Large intestine (tissue), 3 donors: ENCODE measurements at regions not wholly inside any gene's neighbourhood (a gene's known extent, or its start where the extent isn't known, plus 50 kb on each side); places are given as distances from the start of the nearest gene placed in this dataset.

Source experiments
- DNase-seq, 2 donors: peaks; one replicate each; pipeline versions ENCODE4 v3.0.0 to v3.0.0-alpha.2; 2013
- H3K27ac ChIP-seq: one replicate; pipeline ENCODE4 v1.5.1; 2013; ENCODE audit warnings: low read length
- H3K27me3 ChIP-seq: 2 replicates; pipeline ENCODE4 v1.6.1; 2013; ENCODE audit warnings: low read length; ENCODE audit not compliant: control insufficient read depth, insufficient read depth
- H3K36me3 ChIP-seq: 2 replicates; pipeline ENCODE4 v1.6.1; 2013; ENCODE audit warnings: low read length; ENCODE audit not compliant: control insufficient read depth, insufficient read depth
- H3K4me1 ChIP-seq: one replicate; pipeline ENCODE4 v1.6.1; 2013; ENCODE audit warnings: low read length; ENCODE audit not compliant: control insufficient read depth, insufficient read depth
- H3K4me3 ChIP-seq: one replicate; pipeline ENCODE4 v1.5.1; 2013; ENCODE audit warnings: low read length
- H3K9me3 ChIP-seq: one replicate; pipeline ENCODE4 v1.6.1; 2013; ENCODE audit warnings: mild to moderate bottlenecking, low read depth, low read length, moderate library complexity; ENCODE audit not compliant: control insufficient read depth
- WGBS: methylation state at CpG from one replicate; pipeline ENCODE4 v1.1.5; 2013; ENCODE audit warnings: low lambda C conversion rate; ENCODE audit not compliant: insufficient coverage; 5-methylcytosine and 5-hydroxymethylcytosine counted together

GRCh38 chr20:7695635-7696034 is 244.6 kb downstream of the HAO1 start:
- Histone ChIP-seq H3K9me3 (no peaks in the 10 kb centered on the region), H3K36me3 (no peaks in the 10 kb centered on the region), H3K27me3 (no peaks in the 10 kb centered on the region), H3K4me3 (no peak overlapping the region), H3K4me1 (no peaks in the 10 kb centered on the region), H3K27ac (no peak overlapping the region)
- DNase-seq, result no peak

- no peak for DNase-seq
- Histone ChIP-seq H3K27me3 (no peaks in the 10 kb centered on the region), H3K36me3 (no peaks in the 10 kb centered on the region), H3K27ac (no peak overlapping the region), H3K9me3 (no peaks in the 10 kb centered on the region), H3K4me3 (no peak overlapping the region), H3K4me1 (no peaks in the 10 kb centered on the region)
- WGBS, result no CpG with 5 or more reads among the region's 1 CpG
Measured at GRCh38 chr20:7696311-7696710, 243.9 kb downstream of the HAO1 start.

- no CpG with 5 or more reads among the region's 2 CpGs for WGBS
- Histone ChIP-seq H3K27ac (no peak overlapping the region), H3K4me1 (no peaks in the 10 kb centered on the region), H3K4me3 (no peak overlapping the region), H3K9me3 (no peaks in the 10 kb centered on the region), H3K27me3 (no peaks in the 10 kb centered on the region), H3K36me3 (no peaks in the 10 kb centered on the region)
- DNase-seq, result no peak
Measured at GRCh38 chr20:7702141-7702540, 238.1 kb downstream of the HAO1 start.

GRCh38 chr20:7703551-7703961 is 236.7 kb downstream of the HAO1 start:
- Histone ChIP-seq H3K4me3 (no peak overlapping the region), H3K9me3 (no peaks in the 10 kb centered on the region), H3K27me3 (no peaks in the 10 kb centered on the region), H3K27ac (no peak overlapping the region), H3K4me1 (no peaks in the 10 kb centered on the region), H3K36me3 (no peaks in the 10 kb centered on the region)
- WGBS, result no CpG with 5 or more reads among the region's 4 CpGs
- DNase-seq, result no peak

GRCh38 chr20:7703996-7704395 is 236.3 kb downstream of the HAO1 start:
- H3K4me3 ChIP-seq, result no peak overlapping the region
- no CpG with 5 or more reads among the region's 2 CpGs for WGBS

GRCh38 chr20:7708112-7708511 is 232.1 kb downstream of the HAO1 start:
- H3K27me3 ChIP-seq, result no peaks in the 10 kb centered on the region
- H3K9me3 ChIP-seq, result no peaks in the 10 kb centered on the region
- 60% methylated on average over 2 of the region's 2 CpGs for WGBS
- no peaks in the 10 kb centered on the region for H3K4me1 ChIP-seq
- no peak overlapping the region for H3K4me3 ChIP-seq
- no peaks in the 10 kb centered on the region for H3K36me3 ChIP-seq
- DNase-seq, result no peak
- no peak overlapping the region for H3K27ac ChIP-seq

More at GRCh38 chr20:7703996-7704395, 236.3 kb downstream of the HAO1 start:
- Histone ChIP-seq H3K27me3 (no peaks in the 10 kb centered on the region), H3K4me1 (no peaks in the 10 kb centered on the region), H3K36me3 (no peaks in the 10 kb centered on the region), H3K9me3 (no peaks in the 10 kb centered on the region), H3K27ac (no peak overlapping the region)
- DNase-seq, result no peak

- H3K36me3 ChIP-seq, result no peaks in the 10 kb centered on the region
- no CpG with 5 or more reads among the region's 2 CpGs for WGBS
- no peak overlapping the region for H3K4me3 ChIP-seq
- H3K27me3 ChIP-seq, result no peaks in the 10 kb centered on the region
- H3K27ac ChIP-seq, result no peak overlapping the region
- H3K4me1 ChIP-seq, result no peaks in the 10 kb centered on the region
- DNase-seq, result no peak
- H3K9me3 ChIP-seq, result no peaks in the 10 kb centered on the region
Measured at GRCh38 chr20:7708782-7709181, 231.5 kb downstream of the HAO1 start.

GRCh38 chr20:7710440-7710839 is 229.8 kb downstream of the HAO1 start:
- Histone ChIP-seq H3K4me3 (no peak overlapping the region), H3K9me3 (no peaks in the 10 kb centered on the region), H3K27ac (no peak overlapping the region), H3K36me3 (no peaks in the 10 kb centered on the region), H3K27me3 (no peaks in the 10 kb centered on the region), H3K4me1 (peaks cover 8% of the 10 kb centered on the region)
- DNase-seq, result no peak
- 100% methylated on average over 4 of the region's 8 CpGs for WGBS

- WGBS, result 100% methylated on average over 1 of the region's 1 CpG
- H3K27me3 ChIP-seq, result no peaks in the 10 kb centered on the region
- no peak for DNase-seq
- H3K4me1 ChIP-seq, result peaks cover 8% of the 10 kb centered on the region
- H3K36me3 ChIP-seq, result no peaks in the 10 kb centered on the region
- no peak overlapping the region for H3K4me3 ChIP-seq
- H3K9me3 ChIP-seq, result no peaks in the 10 kb centered on the region
- no peak overlapping the region for H3K27ac ChIP-seq
Measured at GRCh38 chr20:7712661-7713060, 227.6 kb downstream of the HAO1 start.

GRCh38 chr20:7714549-7714948 is 225.7 kb downstream of the HAO1 start:
- peaks cover 8% of the 10 kb centered on the region for H3K4me1 ChIP-seq
- no peaks in the 10 kb centered on the region for H3K27me3 ChIP-seq
- no CpG with 5 or more reads among the region's 1 CpG for WGBS
- no peak overlapping the region for H3K4me3 ChIP-seq
- no peaks in the 10 kb centered on the region for H3K9me3 ChIP-seq
- DNase-seq, result peak; percentile 43 to 76
- H3K36me3 ChIP-seq, result no peaks in the 10 kb centered on the region
- H3K27ac ChIP-seq, result no peak overlapping the region

- Histone ChIP-seq H3K4me3 (no peak overlapping the region), H3K27ac (no peak overlapping the region), H3K9me3 (no peaks in the 10 kb centered on the region), H3K4me1 (peaks cover 8% of the 10 kb centered on the region), H3K27me3 (no peaks in the 10 kb centered on the region), H3K36me3 (no peaks in the 10 kb centered on the region)
- DNase-seq, result no peak
- 91% methylated on average over 5 of the region's 6 CpGs for WGBS
Measured at GRCh38 chr20:7716286-7716972, 223.8 kb downstream of the HAO1 start.
